Loucy (cell line): ENCODE measurements at regions not wholly inside any gene's neighbourhood (a gene's known extent, or its start where the extent isn't known, plus 50 kb on each side); places are given as distances from the start of the nearest gene placed in this dataset.

Source experiments
- H2AFZ ChIP-seq: fragments of 200-600 bp; sonication (generic); 2 replicates; pipeline ENCODE4 v1.6.0; 2016; ENCODE audit warnings: antibody characterized with exemption, mild to moderate bottlenecking, low read length, moderate library complexity
- H3F3A ChIP-seq: fragments of 200-600 bp; 2 replicates; pipeline ENCODE4 v1.6.0; 2016; ENCODE audit warnings: antibody characterized with exemption, low read depth, mild to moderate bottlenecking
- H3K27me3 ChIP-seq: fragments of 200-600 bp; sonication (generic); 2 replicates; pipeline ENCODE4 v1.6.1; 2014; ENCODE audit warnings: low read length, mild to moderate bottlenecking; ENCODE audit not compliant: insufficient read depth, poor library complexity, severe bottlenecking
- H3K36me3 ChIP-seq: fragments of 200-600 bp; sonication (generic); 2 replicates; pipeline ENCODE4 v1.6.1; 2016; ENCODE audit warnings: low read length; ENCODE audit not compliant: insufficient read depth
- H3K4me1 ChIP-seq: fragments of 200-600 bp; sonication (generic); 2 replicates; pipeline ENCODE4 v1.5.1; 2014; ENCODE audit warnings: low read length, mild to moderate bottlenecking; ENCODE audit not compliant: insufficient read depth, poor library complexity, severe bottlenecking
- H3K4me2 ChIP-seq: fragments of 200-600 bp; sonication (generic); 2 replicates; pipeline ENCODE4 v1.6.0; 2014; ENCODE audit warnings: antibody characterized with exemption, low read length, low read depth, mild to moderate bottlenecking; ENCODE audit not compliant: poor library complexity, severe bottlenecking
- H3K4me3 ChIP-seq: fragments of 200-600 bp; sonication (generic); 2 replicates; pipeline ENCODE4 v1.5.1; 2014; ENCODE audit warnings: low read length, mild to moderate bottlenecking, mixed read lengths; ENCODE audit not compliant: poor library complexity, severe bottlenecking
- H3K79me2 ChIP-seq: fragments of 200-600 bp; sonication (generic); 2 replicates; pipeline ENCODE4 v1.6.1; 2014; ENCODE audit warnings: low read length; ENCODE audit not compliant: insufficient read depth
- H3K9ac ChIP-seq: fragments of 200-600 bp; sonication (generic); 2 replicates; pipeline ENCODE4 v1.6.0; 2014; ENCODE audit warnings: mild to moderate bottlenecking, low read depth, low read length, moderate library complexity; ENCODE audit not compliant: poor library complexity, severe bottlenecking
- H3K9me2 ChIP-seq: fragments of 200-600 bp; sonication (generic); replicated peaks from 2 replicates; pipeline ENCODE4 v1.6.1; 2016; ENCODE audit warnings: low read depth, low read length, mixed read lengths
- H3K9me3 ChIP-seq: fragments of 200-600 bp; sonication (generic); 2 replicates; pipeline ENCODE4 v1.6.1; 2014; ENCODE audit warnings: mild to moderate bottlenecking, antibody characterized with exemption, low read length, low read depth; ENCODE audit not compliant: insufficient read depth
- H4K20me1 ChIP-seq: fragments of 200-600 bp; sonication (generic); 2 replicates; pipeline ENCODE4 v1.6.0; 2014; ENCODE audit warnings: antibody characterized with exemption, low read length, mild to moderate bottlenecking; ENCODE audit not compliant: insufficient read depth, poor library complexity, severe bottlenecking
- CTCF ChIP-seq: fragments of 200-600 bp; sonication (generic); conservative IDR thresholded peaks from 2 replicates; pipeline ENCODE4 v1.5.1; 2014; ENCODE audit warnings: mild to moderate bottlenecking, antibody characterized with exemption, low read length
- EZH2phosphoT487 ChIP-seq: fragments of 200-600 bp; IDR thresholded peaks from 2 replicates; pipeline ENCODE4 v1.6.1; 2018; ENCODE audit warnings: antibody characterized with exemption, mild to moderate bottlenecking, moderate library complexity, borderline replicate concordance

- H4K20me1 ChIP-seq: no peaks in the 10 kb centered on the region
- no peaks in the 10 kb centered on the region for H3K4me1 ChIP-seq
- no peak overlapping the region for H3K4me3 ChIP-seq
- no peaks in the 10 kb centered on the region for H3K9me2 ChIP-seq
- H3F3A ChIP-seq: no peaks in the 10 kb centered on the region
- no peaks in the 10 kb centered on the region for H3K27me3 ChIP-seq
- H3K9ac ChIP-seq: no peak overlapping the region
- H2AFZ ChIP-seq: no peak overlapping the region
- no peaks in the 10 kb centered on the region for H3K36me3 ChIP-seq
- TF ChIP-seq CTCF: no peak
- TF ChIP-seq EZH2phosphoT487: no peak
- no peaks in the 10 kb centered on the region for H3K9me3 ChIP-seq
- no peaks in the 10 kb centered on the region for H3K79me2 ChIP-seq
- no peak overlapping the region for H3K4me2 ChIP-seq
Measured at GRCh38 chr12:87760943-87761342, 268.3 kb downstream of the C12orf50 start.

- Histone ChIP-seq H3K4me1 (no peaks in the 10 kb centered on the region), H3K9me2 (no peaks in the 10 kb centered on the region), H2AFZ (no peak overlapping the region), H3K36me3 (no peaks in the 10 kb centered on the region), H3K79me2 (no peaks in the 10 kb centered on the region), H3K27me3 (no peaks in the 10 kb centered on the region), H3K4me2 (no peak overlapping the region), H3K9ac (no peak overlapping the region), H4K20me1 (no peaks in the 10 kb centered on the region), H3F3A (no peaks in the 10 kb centered on the region), H3K9me3 (no peaks in the 10 kb centered on the region), H3K4me3 (no peak overlapping the region)
- no peak for TF ChIP-seq CTCF
- no peak for TF ChIP-seq EZH2phosphoT487
Measured at GRCh38 chr12:87758271-87758670, 270.9 kb downstream of the C12orf50 start.

- Histone ChIP-seq H3K4me3 (no peak overlapping the region), H3K4me2 (no peak overlapping the region)
Measured at GRCh38 chr12:87756721-87757120, 272.5 kb downstream of the C12orf50 start.

More at GRCh38 chr12:87756721-87757120, 272.5 kb downstream of the C12orf50 start:
- Histone ChIP-seq H3K4me1 (no peaks in the 10 kb centered on the region), H3K9ac (no peak overlapping the region), H3K79me2 (no peaks in the 10 kb centered on the region), H2AFZ (no peak overlapping the region), H3F3A (no peaks in the 10 kb centered on the region), H3K9me3 (no peaks in the 10 kb centered on the region), H3K36me3 (no peaks in the 10 kb centered on the region), H3K9me2 (no peaks in the 10 kb centered on the region), H4K20me1 (no peaks in the 10 kb centered on the region), H3K27me3 (no peaks in the 10 kb centered on the region)
- TF ChIP-seq EZH2phosphoT487 (no peak), CTCF (no peak)
